Mucosa of descending colon (tissue), 3 donors: ENCODE measurements at regions not wholly inside any gene's neighbourhood (a gene's known extent, or its start where the extent isn't known, plus 50 kb on each side); places are given as distances from the start of the nearest gene placed in this dataset.

Experiments
- ATAC-seq: fragments of 200-7000 bp; cut with Tn5 transposase; one replicate; pipeline ENCODE4 v1.9.1; 2020; ENCODE audit warnings: mild to moderate bottlenecking, moderate library complexity
- DNase-seq, 3 donors: peaks; one replicate each; pipeline ENCODE4 v3.0.0-alpha.2; 2020
- H3K36me3 ChIP-seq: fragments of 200-600 bp; one replicate; pipeline ENCODE4 v1.8.0; 2021; ENCODE audit warnings: low read depth, mild to moderate bottlenecking
- H3K4me1 ChIP-seq: fragments of 200-600 bp; one replicate; pipeline ENCODE4 v1.8.0; 2021; ENCODE audit warnings: low read depth, mild to moderate bottlenecking
- H3K4me3 ChIP-seq: fragments of 200-600 bp; one replicate; pipeline ENCODE4 v1.8.0; 2021; ENCODE audit warnings: mild to moderate bottlenecking
- H3K9me3 ChIP-seq: fragments of 200-600 bp; one replicate; pipeline ENCODE4 v1.8.0; 2021; ENCODE audit warnings: mild to moderate bottlenecking
- intact Hi-C, 2 donors: fragments of 100-400 bp; cut with DNase I in 1 of 2; cut with micrococcal nuclease in 1 of 2; formaldehyde crosslinking; loops; one replicate each; pipeline versions ENCODE4 v1.11.0 to v1.11.1; 2022; cut with DNase I, micrococcal nuclease
- TF ChIP-seq, protein P1 (sequence below): fragments of 200-600 bp; IDR thresholded peaks from one replicate; pipeline ENCODE4 v1.8.0; 2022; ENCODE audit warnings: antibody characterized with exemption, mild to moderate bottlenecking
- donor health status: DM: no; HTN: no; CAD: no; lungs with moderate emphysema.
- donor health status: DM: no; HTN: no; CAD: no.
- donor health status: DM: no; HTN: yes; CAD: no.

DNA sequence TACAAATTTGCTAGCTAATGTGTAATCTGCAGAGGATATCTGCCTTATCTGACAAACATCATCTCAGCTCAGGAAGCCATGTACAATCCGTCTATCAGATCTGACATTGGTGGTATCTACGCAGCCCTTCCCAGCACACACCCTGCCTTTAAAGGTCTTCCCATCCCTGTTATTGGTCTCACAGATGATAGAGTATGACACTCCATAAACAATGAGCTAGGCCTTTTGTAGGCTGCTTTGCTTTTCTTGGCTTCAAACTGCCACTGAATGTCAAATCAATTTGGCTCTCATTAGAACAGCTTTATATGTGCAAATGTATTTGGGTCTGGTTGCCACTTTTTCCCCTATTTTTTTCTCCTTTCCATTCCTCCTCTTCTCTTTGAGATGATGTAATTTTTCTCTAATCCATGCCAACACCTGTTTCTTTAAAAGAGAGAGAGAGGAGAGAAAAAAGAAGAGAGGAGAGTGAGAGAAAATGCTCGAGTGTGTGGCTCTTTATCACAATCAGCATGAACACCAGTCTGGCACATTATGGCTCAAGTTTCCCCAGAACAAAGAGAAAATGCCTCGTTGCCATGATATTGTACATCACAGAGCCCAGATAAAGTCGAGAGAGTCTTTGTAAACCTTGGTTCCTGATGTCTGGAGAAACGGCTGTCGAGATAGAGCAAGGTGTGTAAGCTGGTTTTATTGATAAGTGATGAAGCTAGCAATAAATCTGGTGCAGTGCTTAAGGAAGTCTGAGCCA, 80.8 kb upstream of the DPH6 start:
- H3K4me3 ChIP-seq = no peak overlapping the region
- DNase-seq (no peak), ATAC-seq (peak; percentile 37)
- TF ChIP-seq, protein P1, sequence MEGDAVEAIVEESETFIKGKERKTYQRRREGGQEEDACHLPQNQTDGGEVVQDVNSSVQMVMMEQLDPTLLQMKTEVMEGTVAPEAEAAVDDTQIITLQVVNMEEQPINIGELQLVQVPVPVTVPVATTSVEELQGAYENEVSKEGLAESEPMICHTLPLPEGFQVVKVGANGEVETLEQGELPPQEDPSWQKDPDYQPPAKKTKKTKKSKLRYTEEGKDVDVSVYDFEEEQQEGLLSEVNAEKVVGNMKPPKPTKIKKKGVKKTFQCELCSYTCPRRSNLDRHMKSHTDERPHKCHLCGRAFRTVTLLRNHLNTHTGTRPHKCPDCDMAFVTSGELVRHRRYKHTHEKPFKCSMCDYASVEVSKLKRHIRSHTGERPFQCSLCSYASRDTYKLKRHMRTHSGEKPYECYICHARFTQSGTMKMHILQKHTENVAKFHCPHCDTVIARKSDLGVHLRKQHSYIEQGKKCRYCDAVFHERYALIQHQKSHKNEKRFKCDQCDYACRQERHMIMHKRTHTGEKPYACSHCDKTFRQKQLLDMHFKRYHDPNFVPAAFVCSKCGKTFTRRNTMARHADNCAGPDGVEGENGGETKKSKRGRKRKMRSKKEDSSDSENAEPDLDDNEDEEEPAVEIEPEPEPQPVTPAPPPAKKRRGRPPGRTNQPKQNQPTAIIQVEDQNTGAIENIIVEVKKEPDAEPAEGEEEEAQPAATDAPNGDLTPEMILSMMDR = no peak
- intact Hi-C loops = no loop called here
- no peaks in the 10 kb centered on the region for H3K4me1 ChIP-seq
- no peaks in the 10 kb centered on the region for H3K36me3 ChIP-seq
- no peaks in the 10 kb centered on the region for H3K9me3 ChIP-seq

DNA sequence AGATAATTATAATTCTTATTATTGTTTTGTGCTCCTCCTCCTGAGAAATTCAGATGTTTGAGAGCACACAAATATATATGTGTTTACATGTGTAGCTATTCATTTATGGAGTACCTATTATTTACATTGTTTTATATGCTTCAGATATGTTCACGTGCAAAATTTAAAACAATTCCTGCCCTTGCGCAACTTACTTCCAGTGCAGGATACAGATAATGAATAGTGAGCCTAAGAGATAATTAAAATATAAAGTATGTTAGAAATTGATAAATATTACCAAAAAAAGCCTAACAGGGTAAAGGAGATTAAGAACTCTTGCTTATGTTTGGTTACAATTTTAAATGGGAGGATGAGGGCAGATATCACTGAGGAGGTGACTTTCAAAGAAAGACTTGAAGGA, 81.7 kb upstream of the DPH6 start:
- TF ChIP-seq, protein P1 = no peak
- DNase-seq (no peak), ATAC-seq (no peak)
- Histone ChIP-seq H3K9me3 (no peaks in the 10 kb centered on the region), H3K4me1 (no peaks in the 10 kb centered on the region), H3K4me3 (no peak overlapping the region), H3K36me3 (no peaks in the 10 kb centered on the region)
- intact Hi-C loops = no loop called here

DNA sequence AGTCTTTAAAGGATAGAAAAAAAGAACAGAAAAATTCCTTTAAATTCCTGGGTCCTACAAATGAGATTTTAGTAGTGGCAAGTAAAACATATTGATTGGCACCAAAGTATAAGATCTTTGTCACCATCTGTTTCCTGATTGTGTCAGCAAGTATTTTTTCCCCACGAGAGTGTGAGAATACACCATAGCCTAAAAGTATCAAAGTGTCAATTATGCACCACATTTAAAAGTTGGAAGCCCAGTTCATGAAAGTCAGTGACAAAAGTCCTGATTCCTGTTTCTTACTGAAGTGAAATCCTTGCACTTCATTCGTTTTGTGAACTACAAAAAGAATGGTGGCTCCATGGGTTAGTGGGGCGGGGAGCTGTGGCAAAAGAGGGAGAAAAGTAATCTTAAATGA, 83.8 kb upstream of the DPH6 start:
- TF ChIP-seq, protein P1 = no peak
- intact Hi-C loops = no loop called here
- Histone ChIP-seq H3K36me3 (no peaks in the 10 kb centered on the region), H3K4me1 (no peaks in the 10 kb centered on the region), H3K9me3 (no peaks in the 10 kb centered on the region), H3K4me3 (no peak overlapping the region)
- no peak for ATAC-seq
- no peak for DNase-seq

DNA sequence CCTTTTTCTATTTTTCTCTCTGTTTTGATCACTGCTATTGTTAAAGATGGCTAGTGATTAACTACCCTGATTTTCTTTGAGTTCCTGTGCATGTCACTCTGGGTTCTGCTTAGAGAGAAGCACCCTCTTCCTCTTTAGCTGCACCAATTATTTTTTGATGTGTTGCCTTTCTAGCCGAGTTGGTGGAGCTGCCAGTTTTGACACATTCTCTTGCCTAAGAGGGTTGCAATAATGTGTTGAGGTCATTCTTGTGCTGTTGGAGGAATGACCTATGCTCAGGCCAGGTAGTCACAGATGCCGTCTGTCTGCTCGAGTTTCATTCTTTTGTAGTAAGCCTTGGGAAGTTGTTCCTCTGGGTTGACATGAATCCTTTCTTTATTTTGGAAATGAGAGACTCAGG, 84.6 kb upstream of the DPH6 start:
- intact Hi-C loops = no loop called here

DNA sequence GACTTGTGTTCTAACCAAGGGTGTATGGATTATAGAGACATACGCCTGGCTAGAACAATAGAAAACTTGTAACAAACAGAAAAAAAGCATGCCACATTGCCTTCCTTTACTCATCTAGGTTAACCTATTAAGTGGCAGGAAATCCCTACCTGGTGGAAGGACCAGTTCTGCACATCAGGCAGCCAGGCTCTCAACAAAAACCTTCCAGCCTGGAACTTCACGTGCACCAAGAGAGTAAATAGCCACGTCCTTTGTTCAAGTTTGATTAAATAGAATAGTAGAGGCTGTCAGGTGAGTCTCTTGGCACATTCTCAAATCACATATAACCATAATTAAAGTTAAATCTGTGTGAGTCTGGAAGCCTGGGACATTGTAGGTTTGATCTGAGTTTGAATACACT, 85.0 kb upstream of the DPH6 start:
- TF ChIP-seq, protein P1 = no peak
- Histone ChIP-seq H3K4me3 (no peak overlapping the region), H3K36me3 (no peaks in the 10 kb centered on the region), H3K4me1 (no peaks in the 10 kb centered on the region), H3K9me3 (no peaks in the 10 kb centered on the region)
- intact Hi-C loops = no loop called here
- DNase-seq = peak in 1 of 3 donors; percentile 10
- ATAC-seq = peak; percentile 61

More for the DNA sequence above, 84.6 kb upstream of the DPH6 start:
- DNase-seq = no peak
- H3K4me1 ChIP-seq = no peaks in the 10 kb centered on the region
- no peaks in the 10 kb centered on the region for H3K36me3 ChIP-seq
- ATAC-seq = peak; percentile 65
- TF ChIP-seq, protein P1 = no peak
- H3K9me3 ChIP-seq = no peaks in the 10 kb centered on the region
- H3K4me3 ChIP-seq = no peak overlapping the region
